Endothelial cell of umbilical vein (primary cell): ENCODE measurements at regions not wholly inside any gene's neighbourhood (a gene's known extent, or its start where the extent isn't known, plus 50 kb on each side); places are given as distances from the start of the nearest gene placed in this dataset.

Source experiments
- BruUV-seq: library from RNA; stranded (reverse); fragments of 400-500 nt; replicated peaks from 2 replicates; lab custom pipeline; 2021; lab: Mats Ljungman, UMichigan
- CTCF ChIA-PET: fragments of 300-600, 350-600 bp; sonication (Branson Sonifier 250); formaldehyde crosslinking; loops from one replicate; lab custom pipeline; 2021; ENCODE audit warnings: antibody characterized with exemption, inconsistent platforms; lab: Charles Lee
- POLR2A ChIA-PET: fragments of 300-600, 350-600 bp; sonication (Branson Sonifier 250); formaldehyde crosslinking; loops from one replicate; lab custom pipeline; 2021; ENCODE audit warnings: antibody characterized with exemption, inconsistent platforms; lab: Charles Lee
- DNase-seq: peaks from one replicate; pipeline ENCODE4 v3.0.0-alpha.2; 2011; ENCODE audit warnings: low read depth, low spot score
- FAIRE-seq: peaks from 2 replicates; lab custom pipeline; 2011; peaks lifted over from hg19 to GRCh38; lab: Jason Lieb, UNC
- H2AFZ ChIP-seq: 2 replicates; pipeline ENCODE4 v1.6.0; 2012; ENCODE audit warnings: low read depth, low read length, control low read depth, inconsistent platforms
- H3K27ac ChIP-seq: 2 replicates; pipeline ENCODE4 v1.5.1; 2011; ENCODE audit warnings: low read depth, mild to moderate bottlenecking, control low read depth, low read length, moderate library complexity; ENCODE audit not compliant: insufficient read depth
- H3K27me3 ChIP-seq, 2 experiments: 2 replicates each; pipeline versions ENCODE4 v1.6.0 to v1.6.1; 2011; ENCODE audit warnings: low read length in 2 of 2, mixed read lengths in 1 of 2; ENCODE audit not compliant: control insufficient read depth in 2 of 2, insufficient read depth in 2 of 2
- H3K36me3 ChIP-seq, 2 experiments: 2 replicates in 1 of 2; 3 replicates in 1 of 2; pipeline ENCODE4 v1.5.1; 2011; ENCODE audit warnings: low read length in 2 of 2, mild to moderate bottlenecking in 1 of 2, moderate library complexity in 1 of 2; ENCODE audit not compliant: control insufficient read depth in 2 of 2, insufficient read depth in 2 of 2; ENCODE audit errors: extremely low read depth in 1 of 2
- H3K4me1 ChIP-seq: 3 replicates; pipeline ENCODE4 v1.5.1; 2011; ENCODE audit warnings: mild to moderate bottlenecking, low read length; ENCODE audit not compliant: control insufficient read depth, insufficient read depth; ENCODE audit errors: extremely low read depth
- H3K4me2 ChIP-seq: 2 replicates; pipeline ENCODE4 v1.6.1; 2011; ENCODE audit warnings: low read length, control low read depth, mixed read lengths; ENCODE audit not compliant: insufficient read depth
- H3K4me3 ChIP-seq, 3 experiments: fragments of 200-600 bp in 1 of 3; sonication (generic), shearing (Covaris generic) in 1 of 3; replicated peaks in 1 of 3; 2 replicates each; pipeline ENCODE4 v1.5.1; 2011 to 2016; ENCODE audit warnings: control low read depth in 3 of 3, low read length in 3 of 3, mild to moderate bottlenecking in 2 of 3, inconsistent platforms in 1 of 3, low read depth in 1 of 3, moderate library complexity in 1 of 3; ENCODE audit not compliant: insufficient read depth in 1 of 3
- H3K79me2 ChIP-seq: 2 replicates; pipeline ENCODE4 v1.6.0; 2012; ENCODE audit warnings: low read length, inconsistent platforms; ENCODE audit not compliant: control insufficient read depth, insufficient read depth
- H3K9ac ChIP-seq: replicated peaks from 2 replicates; pipeline ENCODE3; 2011; ENCODE audit warnings: low read length, control low read depth; ENCODE audit not compliant: insufficient read depth; ENCODE audit errors: extremely low read depth
- H3K9me1 ChIP-seq: replicated peaks from 3 replicates; pipeline ENCODE4 v1.6.0; 2011; ENCODE audit warnings: mild to moderate bottlenecking, low read length; ENCODE audit not compliant: control insufficient read depth, insufficient read depth; ENCODE audit errors: extremely low read depth
- H3K9me3 ChIP-seq: replicated peaks from 2 replicates; pipeline ENCODE4 v1.5.1; 2012; ENCODE audit warnings: low read length, inconsistent platforms; ENCODE audit not compliant: control insufficient read depth, insufficient read depth
- H4K20me1 ChIP-seq: replicated peaks from 2 replicates; pipeline ENCODE3; 2011; ENCODE audit warnings: mild to moderate bottlenecking, low read length; ENCODE audit not compliant: control insufficient read depth, insufficient read depth; ENCODE audit errors: extremely low read depth
- CTCF ChIP-seq, 2 donors: IDR thresholded peaks; 1 replicate in 1 of 2; 2 replicates in 1 of 2; pipeline ENCODE4 v1.5.1; 2011; ENCODE audit warnings: low read length in 2 of 2, mild to moderate bottlenecking in 2 of 2, moderate library complexity in 2 of 2, control low read depth in 1 of 2, inconsistent platforms in 1 of 2, low read depth in 1 of 2; ENCODE audit not compliant: insufficient read depth in 1 of 2; ENCODE audit errors: extremely low read depth in 1 of 2
- EZH2 ChIP-seq: IDR thresholded peaks from 2 replicates; pipeline ENCODE4 v1.6.1; 2012; ENCODE audit warnings: borderline replicate concordance, low read depth, mild to moderate bottlenecking, moderate library complexity, low read length, inconsistent platforms; ENCODE audit not compliant: severe bottlenecking
- FOS ChIP-seq: IDR thresholded peaks from 2 replicates; pipeline ENCODE4 v1.6.1; 2011; ENCODE audit warnings: mild to moderate bottlenecking, low read length, moderate library complexity, borderline replicate concordance; ENCODE audit not compliant: insufficient read depth
- GATA2 ChIP-seq: IDR thresholded peaks from 2 replicates; pipeline ENCODE4 v1.7.0; 2011; ENCODE audit warnings: low read depth, mild to moderate bottlenecking, moderate library complexity, mixed read lengths, low read length; ENCODE audit not compliant: insufficient read length, insufficient read depth
- JUN ChIP-seq: IDR thresholded peaks from 2 replicates; pipeline ENCODE4 v1.6.1; 2011; ENCODE audit warnings: borderline replicate concordance, low read depth; ENCODE audit not compliant: insufficient read length, insufficient read depth
- MAX ChIP-seq: IDR thresholded peaks from 2 replicates; pipeline ENCODE4 v1.6.1; 2011; ENCODE audit not compliant: insufficient read depth, insufficient read length
- MYC ChIP-seq: IDR thresholded peaks from one replicate; pipeline ENCODE4 v1.6.1; 2011; ENCODE audit warnings: mild to moderate bottlenecking, low read depth, low read length
- POLR2A ChIP-seq: IDR thresholded peaks from 2 replicates; pipeline ENCODE4 v1.6.1; 2012; ENCODE audit warnings: low read depth, mild to moderate bottlenecking, control low read depth, low read length
- POLR2AphosphoS5 ChIP-seq: IDR thresholded peaks from 2 replicates; pipeline ENCODE4 v1.6.1; 2012; ENCODE audit warnings: low read depth, mild to moderate bottlenecking, control low read depth, low read length, moderate library complexity; ENCODE audit not compliant: insufficient read depth
- dilution Hi-C: fragments of 300-500 bp; cut with MboI; formaldehyde crosslinking; loops from one replicate; pipeline ENCODE4 v1.15.0; 2019; ENCODE audit warnings: low sequenced_read_pairs; ENCODE audit not compliant: extremely low pct_ligation_motif_present
- intact Hi-C: fragments of 100-400 bp; cut with micrococcal nuclease; formaldehyde crosslinking; loops from one replicate; pipeline ENCODE4 v1.10.0; 2022

GRCh38 chr12:111215881-111216280 lies 153.0 kb downstream of the PHETA1 start:
- H3K9ac ChIP-seq, result no peak overlapping the region
- H2AFZ ChIP-seq, result no peak overlapping the region
- no peaks in the 10 kb centered on the region for H3K27me3 ChIP-seq
- no peaks in the 10 kb centered on the region for H4K20me1 ChIP-seq
- H3K36me3 ChIP-seq, result no peaks in the 10 kb centered on the region
- no peak for TF ChIP-seq POLR2AphosphoS5
- no peak overlapping the region for H3K27ac ChIP-seq
- H3K4me1 ChIP-seq, result no peaks in the 10 kb centered on the region
- H3K9me1 ChIP-seq, result no peaks in the 10 kb centered on the region
- ChIA-PET CTCF (no interaction called here), POLR2A (no interaction called here)
- DNase-seq, result no peak
- no TSS peak for BruUV-seq
- H3K9me3 ChIP-seq, result no peaks in the 10 kb centered on the region
- H3K4me2 ChIP-seq, result no peak overlapping the region
- intact Hi-C loops (no loop called here), dilution Hi-C loops (no loop called here)
- no peaks in the 10 kb centered on the region for H3K79me2 ChIP-seq
- no peak for FAIRE-seq
- no peak overlapping the region for H3K4me3 ChIP-seq

- Histone ChIP-seq H3K9ac (no peak overlapping the region), H3K9me3 (no peaks in the 10 kb centered on the region), H3K36me3 (no peaks in the 10 kb centered on the region), H3K4me2 (no peak overlapping the region), H3K4me3 (no peak overlapping the region), H3K9me1 (no peaks in the 10 kb centered on the region), H2AFZ (no peak overlapping the region), H3K4me1 (no peaks in the 10 kb centered on the region), H3K27me3 (no peaks in the 10 kb centered on the region), H3K79me2 (no peaks in the 10 kb centered on the region), H3K27ac (no peak overlapping the region), H4K20me1 (no peaks in the 10 kb centered on the region)
- TF ChIP-seq POLR2AphosphoS5 (no peak), JUN (no peak), FOS (no peak), MAX (no peak), POLR2A (no peak), GATA2 (no peak), MYC (no peak), CTCF (IDR thresholded peaks at IDR 0.05; ENCODE audit: extremely low read depth in 1 of 2, insufficient read depth in 1 of 2, low read depth in 1 of 2, low read length in 2 of 2) (no peak), EZH2 (no peak)
- dilution Hi-C loops (no loop called here), intact Hi-C loops (no loop called here)
- CTCF ChIA-PET, result interaction anchor here (0.6 to 1.0 kb wide), 2 partner anchors 17 to 72 kb away, joined by 3 to 8 read pairs; no protein-coding TSS in a partner anchor
- POLR2A ChIA-PET, result no interaction called here
- no TSS peak for BruUV-seq
- DNase-seq (no peak), FAIRE-seq (no peak)
Measured at GRCh38 chr12:111214401-111214800, 154.5 kb downstream of the PHETA1 start.
